Stimulated activated CD8-positive, alpha-beta memory T cell treated with anti-CD3 and anti-CD28 coated beads, Interleukin-4, amount 100 ng/mL, for 1 hour (primary cell): ENCODE measurements at regions not wholly inside any gene's neighbourhood (a gene's known extent, or its start where the extent isn't known, plus 50 kb on each side); places are given as distances from the start of the nearest gene placed in this dataset.
"Not testable (repeated sequence)": the region's sequence is repeated elsewhere in the genome, so short reads cannot be mapped to it uniquely, and the experiment has no call there.

Experiments used
- DNase-seq, 2 donors: peaks; one replicate each; pipeline ENCODE4 v3.0.0-alpha.2; 2020; ENCODE audit warnings: low read depth in 2 of 2, low spot score in 1 of 2

- no peak for DNase-seq
These were observed 254.2 kb upstream of the POM121L12 start for GRCh38 chr7:52781250-52781649.

GRCh38 chr7:52779004-52779403, 256.4 kb upstream of the POM121L12 start:
- DNase-seq: no peak

GRCh38 chr7:52777051-52777822, 258.2 kb upstream of the POM121L12 start:
- no peak for DNase-seq

- DNase-seq: no peak
These were observed 259.6 kb upstream of the POM121L12 start for GRCh38 chr7:52775876-52776275.

GRCh38 chr7:52771177-52771576, 264.3 kb upstream of the POM121L12 start:
- DNase-seq: no peak

GRCh38 chr7:52764492-52765169, 270.8 kb upstream of the POM121L12 start:
- DNase-seq: no peak

GRCh38 chr7:52758356-52758755, 277.1 kb upstream of the POM121L12 start:
- no peak for DNase-seq

GRCh38 chr7:52753855-52754254, 281.6 kb upstream of the POM121L12 start:
- DNase-seq: no peak

- no peak for DNase-seq
These were observed 282.5 kb upstream of the POM121L12 start for GRCh38 chr7:52752891-52753290.

- no peak for DNase-seq
These were observed 285.6 kb upstream of the POM121L12 start for GRCh38 chr7:52749880-52750279.

GRCh38 chr7:52747817-52748216, 287.6 kb upstream of the POM121L12 start:
- no peak for DNase-seq

GRCh38 chr7:52741670-52742290, 293.7 kb upstream of the POM121L12 start:
- DNase-seq: no peak

GRCh38 chr7:52735656-52736055, 299.8 kb upstream of the POM121L12 start:
- no peak for DNase-seq

- not testable (repeated sequence) for DNase-seq
These were observed 306.8 kb upstream of the POM121L12 start for GRCh38 chr7:52728683-52729082.

- DNase-seq: no peak
These were observed 307.8 kb upstream of the POM121L12 start for GRCh38 chr7:52727632-52728031.

- DNase-seq: no peak
These were observed 308.4 kb upstream of the POM121L12 start for GRCh38 chr7:52726986-52727385.

- no peak for DNase-seq
These were observed 308.9 kb upstream of the POM121L12 start for GRCh38 chr7:52726493-52726892.

GRCh38 chr7:52723606-52724005, 311.8 kb upstream of the POM121L12 start:
- DNase-seq: no peak

GRCh38 chr7:52720856-52721255, 314.6 kb upstream of the POM121L12 start:
- no peak for DNase-seq

GRCh38 chr7:52719677-52720076, 315.8 kb upstream of the POM121L12 start:
- no peak for DNase-seq

- no peak for DNase-seq
These were observed 319.7 kb upstream of the POM121L12 start for GRCh38 chr7:52715701-52716100.

- DNase-seq: no peak
These were observed 322.5 kb upstream of the POM121L12 start for GRCh38 chr7:52712938-52713337.
